HEK293 (cell line): ENCODE measurements at regions not wholly inside any gene's neighbourhood (a gene's known extent, or its start where the extent isn't known, plus 50 kb on each side); places are given as distances from the start of the nearest gene placed in this dataset.

Experiments
- CTCF ChIA-PET: fragments of 350-600 bp; formaldehyde crosslinking; extraction: SDS; loops from one replicate; lab custom pipeline; 2021; ENCODE audit warnings: antibody characterized with exemption; lab: Yijun Ruan, JAX
- POLR2A ChIA-PET: fragments of 300-600 bp; formaldehyde crosslinking; extraction: SDS; loops from one replicate; lab custom pipeline; 2020; ENCODE audit warnings: antibody characterized with exemption, inconsistent platforms; lab: Yijun Ruan, JAX
- H3K27ac ChIP-seq: fragments of 200-500 bp; sonication (Bioruptor generic); 2 replicates; pipeline ENCODE4 v1.5.1; 2014; ENCODE audit warnings: low read depth, low read length, control low read depth, inconsistent platforms; ENCODE audit errors: extremely low read depth
- H3K36me3 ChIP-seq, 2 experiments: fragments of 200-500 bp in 1 of 2; sonication (Bioruptor generic) in 1 of 2; 1 replicate in 1 of 2; 2 replicates in 1 of 2; pipeline ENCODE4 v1.5.1; 2014 to 2017; ENCODE audit warnings: inconsistent platforms in 2 of 2, low read length in 2 of 2; ENCODE audit not compliant: control insufficient read depth in 2 of 2, insufficient read depth in 1 of 2
- H3K4me1 ChIP-seq: fragments of 200-500 bp; sonication (Bioruptor generic); 2 replicates; pipeline ENCODE4 v1.5.1; 2014; ENCODE audit warnings: mild to moderate bottlenecking, low read length, inconsistent platforms; ENCODE audit not compliant: control insufficient read depth, insufficient read depth
- H3K4me3 ChIP-seq: 2 replicates; pipeline ENCODE4 v1.5.1; 2011; ENCODE audit warnings: low read depth, mild to moderate bottlenecking, control low read depth, low read length, moderate library complexity
- H3K9me3 ChIP-seq: fragments of 200-500 bp; sonication (Bioruptor generic); 2 replicates; pipeline ENCODE4 v1.5.1; 2014; ENCODE audit warnings: low read depth, low read length, inconsistent platforms; ENCODE audit not compliant: control insufficient read depth, insufficient read depth
- BCL11B ChIP-seq: fragments of 450-650 bp; formaldehyde crosslinking; IDR thresholded peaks from 2 replicates; pipeline ENCODE4 v1.5.1; 2016; ENCODE audit warnings: low read depth, missing biosample characterization, missing genetic modification characterization
- EGR2 ChIP-seq: fragments of 450-650 bp; formaldehyde crosslinking; IDR thresholded peaks from 2 replicates; pipeline ENCODE4 v1.5.1; 2016; ENCODE audit warnings: low read depth, missing biosample characterization, missing genetic modification characterization
- HOXD13 ChIP-seq: sonication (generic); formaldehyde crosslinking; IDR thresholded peaks from 2 replicates; pipeline ENCODE4 v1.8.0; 2022; ENCODE audit warnings: missing genetic modification reagents, borderline replicate concordance
- KLF17 ChIP-seq: fragments of 450-650 bp; formaldehyde crosslinking; IDR thresholded peaks from 2 replicates; pipeline ENCODE4 v1.5.1; 2016; ENCODE audit warnings: missing biosample characterization, missing genetic modification characterization
- MZF1 ChIP-seq: fragments of 450-650 bp; formaldehyde crosslinking; IDR thresholded peaks from 2 replicates; pipeline ENCODE4 v1.5.1; 2017; ENCODE audit warnings: missing biosample characterization, missing genetic modification characterization, borderline replicate concordance
- OSR2 ChIP-seq: fragments of 450-650 bp; formaldehyde crosslinking; IDR thresholded peaks from 2 replicates; pipeline ENCODE4 v1.5.1; 2016; ENCODE audit warnings: missing biosample characterization, missing genetic modification characterization
- OVOL3 ChIP-seq: fragments of 450-650 bp; formaldehyde crosslinking; IDR thresholded peaks from 2 replicates; pipeline ENCODE4 v1.5.1; 2016; ENCODE audit warnings: missing biosample characterization, missing genetic modification characterization
- PRDM1 ChIP-seq: fragments of 450-650 bp; formaldehyde crosslinking; IDR thresholded peaks from 2 replicates; pipeline ENCODE4; 2016; ENCODE audit warnings: missing biosample characterization, missing genetic modification characterization
- WT1 ChIP-seq: fragments of 450-650 bp; formaldehyde crosslinking; IDR thresholded peaks from 2 replicates; pipeline ENCODE4 v1.5.1; 2016; ENCODE audit warnings: missing biosample characterization, missing genetic modification characterization
- ZBTB20 ChIP-seq: fragments of 450-650 bp; formaldehyde crosslinking; IDR thresholded peaks from 2 replicates; pipeline ENCODE4 v1.5.1; 2016; ENCODE audit warnings: missing biosample characterization, missing genetic modification characterization
- ZFHX2 ChIP-seq: fragments of 450-650 bp; formaldehyde crosslinking; conservative IDR thresholded peaks from 2 replicates; pipeline ENCODE4 v1.5.1; 2016; ENCODE audit warnings: missing biosample characterization, missing genetic modification characterization
- ZNF10 ChIP-seq: fragments of 450-650 bp; formaldehyde crosslinking; IDR thresholded peaks from 2 replicates; pipeline ENCODE4 v1.5.1; 2017; ENCODE audit warnings: missing biosample characterization, missing genetic modification characterization
- ZNF121 ChIP-seq: fragments of 450-650 bp; formaldehyde crosslinking; IDR thresholded peaks from 2 replicates; pipeline ENCODE4 v1.5.1; 2016; ENCODE audit warnings: missing biosample characterization, missing genetic modification characterization
- ZNF148 ChIP-seq: fragments of 450-650 bp; formaldehyde crosslinking; IDR thresholded peaks from 2 replicates; pipeline ENCODE4 v1.5.0; 2017; ENCODE audit warnings: missing biosample characterization, missing genetic modification characterization, borderline replicate concordance
- ZNF202 ChIP-seq: fragments of 450-650 bp; formaldehyde crosslinking; IDR thresholded peaks from 2 replicates; pipeline ENCODE4 v1.5.1; 2016; ENCODE audit warnings: missing biosample characterization, missing genetic modification characterization, borderline replicate concordance
- ZNF239 ChIP-seq: fragments of 450-650 bp; formaldehyde crosslinking; IDR thresholded peaks from 2 replicates; pipeline ENCODE4 v1.5.1; 2016; ENCODE audit warnings: missing biosample characterization, missing genetic modification characterization
- ZNF24 ChIP-seq: fragments of 450-650 bp; formaldehyde crosslinking; IDR thresholded peaks from 2 replicates; pipeline ENCODE4 v1.5.1; 2016; ENCODE audit warnings: missing biosample characterization, missing genetic modification characterization
- ZNF280C ChIP-seq: fragments of 450-650 bp; formaldehyde crosslinking; IDR thresholded peaks from 2 replicates; pipeline ENCODE4 v1.5.1; 2016; ENCODE audit warnings: missing biosample characterization, missing genetic modification characterization
- ZNF311 ChIP-seq: fragments of 450-650 bp; formaldehyde crosslinking; IDR thresholded peaks from 2 replicates; pipeline ENCODE4 v1.5.1; 2017; ENCODE audit warnings: missing biosample characterization, missing genetic modification characterization, borderline replicate concordance
- ZNF335 ChIP-seq: fragments of 450-650 bp; formaldehyde crosslinking; conservative IDR thresholded peaks from 2 replicates; pipeline ENCODE4 v1.5.1; 2016; ENCODE audit warnings: missing biosample characterization, missing genetic modification characterization
- ZNF350 ChIP-seq: fragments of 450-650 bp; formaldehyde crosslinking; IDR thresholded peaks from 2 replicates; pipeline ENCODE4 v1.5.0; 2017; ENCODE audit warnings: missing biosample characterization, mild to moderate bottlenecking, missing genetic modification characterization
- ZNF37A ChIP-seq: fragments of 450-650 bp; IDR thresholded peaks from 2 replicates; pipeline ENCODE4 v1.5.1; 2018; ENCODE audit warnings: missing biosample characterization, missing genetic modification characterization
- ZNF423 ChIP-seq: fragments of 450-650 bp; formaldehyde crosslinking; IDR thresholded peaks from 2 replicates; pipeline ENCODE4 v1.5.1; 2016; ENCODE audit warnings: missing biosample characterization, missing genetic modification characterization
- ZNF473 ChIP-seq: fragments of 450-650 bp; formaldehyde crosslinking; IDR thresholded peaks from 2 replicates; pipeline ENCODE4 v1.5.1; 2017; ENCODE audit warnings: missing biosample characterization, missing genetic modification characterization
- ZNF521 ChIP-seq: fragments of 450-650 bp; formaldehyde crosslinking; IDR thresholded peaks from 2 replicates; pipeline ENCODE4 v1.5.1; 2017; ENCODE audit warnings: missing biosample characterization, mild to moderate bottlenecking, missing genetic modification characterization
- ZNF530 ChIP-seq: fragments of 450-650 bp; formaldehyde crosslinking; IDR thresholded peaks from 2 replicates; pipeline ENCODE4 v1.5.1; 2016; ENCODE audit warnings: low read depth, missing biosample characterization, missing genetic modification characterization
- ZNF639 ChIP-seq: fragments of 450-650 bp; formaldehyde crosslinking; IDR thresholded peaks from 2 replicates; pipeline ENCODE4 v1.5.1; 2016; ENCODE audit warnings: missing biosample characterization, missing genetic modification characterization
- ZNF645 ChIP-seq: fragments of 450-650 bp; formaldehyde crosslinking; IDR thresholded peaks from 2 replicates; pipeline ENCODE4; 2016; ENCODE audit warnings: missing biosample characterization, missing genetic modification characterization
- ZNF76 ChIP-seq: fragments of 450-650 bp; formaldehyde crosslinking; IDR thresholded peaks from 2 replicates; pipeline ENCODE4; 2016; ENCODE audit warnings: low read depth, missing biosample characterization, missing genetic modification characterization, borderline replicate concordance
- ZNF776 ChIP-seq: fragments of 450-650 bp; formaldehyde crosslinking; IDR thresholded peaks from 2 replicates; pipeline ENCODE4 v1.5.0; 2017; ENCODE audit warnings: missing biosample characterization, missing genetic modification characterization, borderline replicate concordance
- ZNF830 ChIP-seq: fragments of 450-650 bp; IDR thresholded peaks from 2 replicates; pipeline ENCODE4 v1.5.0; 2018; ENCODE audit warnings: missing biosample characterization, missing genetic modification characterization, low read depth, mild to moderate bottlenecking, moderate library complexity
- ZXDB ChIP-seq: fragments of 450-650 bp; formaldehyde crosslinking; IDR thresholded peaks from 2 replicates; pipeline ENCODE4 v1.5.1; 2016; ENCODE audit warnings: missing biosample characterization, missing genetic modification characterization

- CTCF ChIA-PET = no interaction called here
- TF ChIP-seq ZNF202 (tag by site-specific recombination) (no peak), EGR2 (tag by site-specific recombination) (peak; percentile 59), ZNF645 (tag by site-specific recombination) (no peak), ZFHX2 (tag by site-specific recombination) (peak; percentile 79)
- Histone ChIP-seq H3K9me3 (no peaks in the 10 kb centered on the region), H3K4me3 (peak overlapping the region; percentile 21), H3K27ac (no peak overlapping the region), H3K36me3 (no peaks in the 10 kb centered on the region), H3K4me1 (no peaks in the 10 kb centered on the region)
- POLR2A ChIA-PET = no interaction called here
These were observed 132.6 kb upstream of the HSD17B12 start for GRCh38 chr11:43547889-43548381.

- POLR2A ChIA-PET = no interaction called here
- H3K4me1 ChIP-seq = no peaks in the 10 kb centered on the region
- CTCF ChIA-PET = no interaction called here
These were observed 131.6 kb upstream of the HSD17B12 start for GRCh38 chr11:43548916-43549315.

GRCh38 chr11:43549624-43550023 lies 130.9 kb upstream of the HSD17B12 start:
- H3K4me3 ChIP-seq = no peak overlapping the region
- POLR2A ChIA-PET = no interaction called here
- no peak overlapping the region for H3K27ac ChIP-seq
- no peaks in the 10 kb centered on the region for H3K9me3 ChIP-seq
- no peaks in the 10 kb centered on the region for H3K36me3 ChIP-seq
- H3K4me1 ChIP-seq = no peaks in the 10 kb centered on the region
- CTCF ChIA-PET = interaction anchor here (0.6 to 1.4 kb wide), 2 partner anchors 18 to 27 kb away, joined by 3 to 7 read pairs; no protein-coding TSS in a partner anchor
- no peak for TF ChIP-seq ZNF24 (tag by site-specific recombination)
- TF ChIP-seq OVOL3 (tag by site-specific recombination) = no peak
- no peak for TF ChIP-seq ZNF148 (tag by site-specific recombination)
- TF ChIP-seq HOXD13 = no peak
- no peak for TF ChIP-seq WT1 (tag by site-specific recombination)
- no peak for TF ChIP-seq ZNF37A (tag by site-specific recombination)
- TF ChIP-seq OSR2 (tag by site-specific recombination) = no peak
- no peak for TF ChIP-seq ZNF76 (tag by site-specific recombination)
- no peak for TF ChIP-seq ZBTB20 (tag by site-specific recombination)
- no peak for TF ChIP-seq ZXDB (tag by site-specific recombination)
- no peak for TF ChIP-seq ZNF521 (tag by site-specific recombination)
- TF ChIP-seq ZNF639 = no peak
- no peak for TF ChIP-seq ZNF530 (tag by site-specific recombination)
- no peak for TF ChIP-seq ZNF280C (tag by site-specific recombination)

More at GRCh38 chr11:43548916-43549315, 131.6 kb upstream of the HSD17B12 start:
- Histone ChIP-seq H3K36me3 (no peaks in the 10 kb centered on the region), H3K9me3 (no peaks in the 10 kb centered on the region), H3K4me3 (no peak overlapping the region)
- no peak for TF ChIP-seq ZNF776
- TF ChIP-seq PRDM1 (tag by site-specific recombination) = no peak
- TF ChIP-seq BCL11B = no peak
- no peak for TF ChIP-seq ZNF239 (tag by site-specific recombination)
- no peak for TF ChIP-seq ZNF423 (tag by site-specific recombination)
- TF ChIP-seq ZNF121 = no peak
- no peak for TF ChIP-seq ZNF473
- TF ChIP-seq KLF17 (tag by site-specific recombination) = no peak
- no peak for TF ChIP-seq MZF1 (tag by site-specific recombination)
- TF ChIP-seq ZNF335 = no peak
- TF ChIP-seq ZNF350 = no peak
- TF ChIP-seq ZNF311 = no peak
- TF ChIP-seq ZNF830 (tag by site-specific recombination) = no peak
- TF ChIP-seq ZNF10 (tag by site-specific recombination) = no peak
- TF ChIP-seq, all 188 proteins: peak for 0
- no peak overlapping the region for H3K27ac ChIP-seq
